Activated naive CD4-positive, alpha-beta T cell treated with anti-CD3 and anti-CD28 coated beads for 36 hours (primary cell): ENCODE measurements at regions not wholly inside any gene's neighbourhood (a gene's known extent, or its start where the extent isn't known, plus 50 kb on each side); places are given as distances from the start of the nearest gene placed in this dataset.

Source experiments
- CTCF ChIA-PET: fragments of 350-600 bp; sonication (Branson Sonifier 250); formaldehyde crosslinking; loops from one replicate; lab custom pipeline; 2021; ENCODE audit warnings: antibody characterized with exemption; lab: Charles Lee
- DNase-seq: peaks from one replicate; pipeline ENCODE4 v3.0.0-alpha.2; 2020
- H3K27ac Mint-ChIP-seq: one replicate; pipeline ENCODE4 v1.8.0; 2021; ENCODE audit warnings: mild to moderate bottlenecking, mixed read lengths
- H3K27me3 Mint-ChIP-seq: one replicate; pipeline ENCODE4 v1.8.0; 2021; ENCODE audit warnings: low read depth, mixed read lengths
- H3K36me3 Mint-ChIP-seq: one replicate; pipeline ENCODE4 v1.8.0; 2021; ENCODE audit warnings: low read depth, mixed read lengths
- H3K4me1 Mint-ChIP-seq: one replicate; pipeline ENCODE4 v1.8.0; 2021; ENCODE audit warnings: low read depth, mixed read lengths
- H3K4me3 Mint-ChIP-seq: one replicate; pipeline ENCODE4 v1.8.0; 2021; ENCODE audit warnings: mild to moderate bottlenecking, moderate library complexity, mixed read lengths
- H3K9me3 Mint-ChIP-seq: one replicate; pipeline ENCODE4 v1.8.0; 2021; ENCODE audit warnings: mixed read lengths
- intact Hi-C: fragments of 100-400 bp; cut with micrococcal nuclease; formaldehyde crosslinking; loops from one replicate; pipeline ENCODE4 v1.15.1; 2023

GRCh38 chr2:221675201-221675908 is 103.3 kb upstream of the EPHA4 start:
- H3K27me3 Mint-ChIP-seq: peaks cover 2% of the 10 kb centered on the region
- H3K4me1 Mint-ChIP-seq: no peaks in the 10 kb centered on the region
- H3K9me3 Mint-ChIP-seq: no peaks in the 10 kb centered on the region
- intact Hi-C loops: no loop called here
- CTCF ChIA-PET: no interaction called here
- DNase-seq: no peak
- no peak overlapping the region for H3K4me3 Mint-ChIP-seq
- H3K27ac Mint-ChIP-seq: no peak overlapping the region
- no peaks in the 10 kb centered on the region for H3K36me3 Mint-ChIP-seq

GRCh38 chr2:221674446-221674845 is 102.3 kb upstream of the EPHA4 start:
- Mint-ChIP-seq H3K27ac (no peak overlapping the region), H3K36me3 (no peaks in the 10 kb centered on the region), H3K4me1 (no peaks in the 10 kb centered on the region), H3K9me3 (no peaks in the 10 kb centered on the region), H3K27me3 (peaks cover 2% of the 10 kb centered on the region), H3K4me3 (no peak overlapping the region)
- CTCF ChIA-PET: no interaction called here
- intact Hi-C loops: no loop called here
- no peak for DNase-seq

- Mint-ChIP-seq H3K4me3 (no peak overlapping the region), H3K27me3 (peaks cover 2% of the 10 kb centered on the region), H3K9me3 (no peaks in the 10 kb centered on the region), H3K4me1 (no peaks in the 10 kb centered on the region), H3K36me3 (no peaks in the 10 kb centered on the region), H3K27ac (no peak overlapping the region)
- DNase-seq: no peak
- CTCF ChIA-PET: no interaction called here
- intact Hi-C loops: no loop called here
Measured at GRCh38 chr2:221673248-221673647, 101.1 kb upstream of the EPHA4 start.

- no peak overlapping the region for H3K4me3 Mint-ChIP-seq
- H3K9me3 Mint-ChIP-seq: peaks cover 2% of the 10 kb centered on the region
- CTCF ChIA-PET: interaction anchor here (0.7 kb wide), 1 partner anchor 42 kb away, joined by 3 read pairs; no protein-coding TSS in a partner anchor
- intact Hi-C loops: no loop called here
- no peaks in the 10 kb centered on the region for H3K36me3 Mint-ChIP-seq
- no peaks in the 10 kb centered on the region for H3K4me1 Mint-ChIP-seq
- peaks cover 2% of the 10 kb centered on the region for H3K27me3 Mint-ChIP-seq
- no peak overlapping the region for H3K27ac Mint-ChIP-seq
- no peak for DNase-seq
Measured at GRCh38 chr2:221671515-221671914, 99.4 kb upstream of the EPHA4 start.

- peaks cover 5% of the 10 kb centered on the region for H3K9me3 Mint-ChIP-seq
- CTCF ChIA-PET: interaction anchor here (0.7 kb wide), 1 partner anchor 144 kb away, joined by 3 read pairs; no protein-coding TSS in a partner anchor
- no peak overlapping the region for H3K4me3 Mint-ChIP-seq
- no peaks in the 10 kb centered on the region for H3K36me3 Mint-ChIP-seq
- H3K27me3 Mint-ChIP-seq: no peaks in the 10 kb centered on the region
- no peak overlapping the region for H3K27ac Mint-ChIP-seq
- no peaks in the 10 kb centered on the region for H3K4me1 Mint-ChIP-seq
- no peak for DNase-seq
- intact Hi-C loops: no loop called here
Measured at GRCh38 chr2:221662689-221663391, 90.7 kb upstream of the EPHA4 start.

GRCh38 chr2:221657806-221658205 is 85.7 kb upstream of the EPHA4 start:
- CTCF ChIA-PET: interaction anchor here (0.7 kb wide), 1 partner anchor 32 kb away, joined by 3 read pairs; no protein-coding TSS in a partner anchor
- no peaks in the 10 kb centered on the region for H3K27me3 Mint-ChIP-seq
- H3K4me3 Mint-ChIP-seq: no peak overlapping the region
- H3K36me3 Mint-ChIP-seq: no peaks in the 10 kb centered on the region
- no peaks in the 10 kb centered on the region for H3K9me3 Mint-ChIP-seq
- intact Hi-C loops: no loop called here
- H3K27ac Mint-ChIP-seq: no peak overlapping the region
- no peaks in the 10 kb centered on the region for H3K4me1 Mint-ChIP-seq
- no peak for DNase-seq

GRCh38 chr2:221655300-221655699 is 83.2 kb upstream of the EPHA4 start:
- no peaks in the 10 kb centered on the region for H3K4me1 Mint-ChIP-seq
- no peak overlapping the region for H3K4me3 Mint-ChIP-seq
- H3K27ac Mint-ChIP-seq: no peak overlapping the region
- CTCF ChIA-PET: no interaction called here
- no peaks in the 10 kb centered on the region for H3K9me3 Mint-ChIP-seq
- no peaks in the 10 kb centered on the region for H3K36me3 Mint-ChIP-seq
- DNase-seq: no peak
- H3K27me3 Mint-ChIP-seq: peaks cover 1% of the 10 kb centered on the region
- intact Hi-C loops: no loop called here

GRCh38 chr2:221653182-221653581 is 81.1 kb upstream of the EPHA4 start:
- Mint-ChIP-seq H3K36me3 (no peaks in the 10 kb centered on the region), H3K4me1 (no peaks in the 10 kb centered on the region), H3K9me3 (no peaks in the 10 kb centered on the region), H3K27ac (no peak overlapping the region), H3K27me3 (peaks cover 3% of the 10 kb centered on the region), H3K4me3 (no peak overlapping the region)
- CTCF ChIA-PET: no interaction called here
- DNase-seq: no peak
- intact Hi-C loops: no loop called here

- no peak for DNase-seq
- H3K9me3 Mint-ChIP-seq: peaks cover 5% of the 10 kb centered on the region
Measured at GRCh38 chr2:221649051-221649775, 77.1 kb upstream of the EPHA4 start.

GRCh38 chr2:221642447-221642846 is 70.3 kb upstream of the EPHA4 start:
- intact Hi-C loops: loop anchor here (5.0 kb wide), 1 partner anchor 125 kb away; no protein-coding TSS in a partner anchor
- Mint-ChIP-seq H3K36me3 (no peaks in the 10 kb centered on the region), H3K27me3 (no peaks in the 10 kb centered on the region), H3K27ac (no peak overlapping the region), H3K4me1 (peaks cover 2% of the 10 kb centered on the region), H3K4me3 (no peak overlapping the region), H3K9me3 (peaks cover 9% of the 10 kb centered on the region)
- no peak for DNase-seq
- CTCF ChIA-PET: no interaction called here

More at GRCh38 chr2:221649051-221649775, 77.1 kb upstream of the EPHA4 start:
- intact Hi-C loops: no loop called here
- CTCF ChIA-PET: no interaction called here
- H3K27me3 Mint-ChIP-seq: peaks cover 3% of the 10 kb centered on the region
- no peaks in the 10 kb centered on the region for H3K36me3 Mint-ChIP-seq
- H3K27ac Mint-ChIP-seq: no peak overlapping the region
- H3K4me3 Mint-ChIP-seq: no peak overlapping the region
- no peaks in the 10 kb centered on the region for H3K4me1 Mint-ChIP-seq

GRCh38 chr2:221641181-221641871 is 69.2 kb upstream of the EPHA4 start:
- intact Hi-C loops: loop anchor here (5.0 kb wide), 1 partner anchor 124 kb away; no protein-coding TSS in a partner anchor
- DNase-seq: no peak
- H3K9me3 Mint-ChIP-seq: peaks cover 4% of the 10 kb centered on the region
- no peaks in the 10 kb centered on the region for H3K27me3 Mint-ChIP-seq
- H3K4me1 Mint-ChIP-seq: peaks cover 2% of the 10 kb centered on the region
- CTCF ChIA-PET: interaction anchor here (0.6 kb wide), 2 partner anchors 18 to 95 kb away, joined by 3 to 4 read pairs; no protein-coding TSS in a partner anchor
- H3K27ac Mint-ChIP-seq: no peak overlapping the region
- no peaks in the 10 kb centered on the region for H3K36me3 Mint-ChIP-seq
- no peak overlapping the region for H3K4me3 Mint-ChIP-seq

GRCh38 chr2:221640686-221641085 is 68.6 kb upstream of the EPHA4 start:
- Mint-ChIP-seq H3K27me3 (no peaks in the 10 kb centered on the region), H3K9me3 (peaks cover 4% of the 10 kb centered on the region), H3K4me3 (no peak overlapping the region), H3K36me3 (no peaks in the 10 kb centered on the region), H3K4me1 (peaks cover 2% of the 10 kb centered on the region), H3K27ac (no peak overlapping the region)
- no peak for DNase-seq
- intact Hi-C loops: loop anchor here (5.0 kb wide), 1 partner anchor 123 kb away; no protein-coding TSS in a partner anchor
- CTCF ChIA-PET: interaction anchor here (0.6 kb wide), 1 partner anchor 17 kb away, joined by 3 read pairs; no protein-coding TSS in a partner anchor
